GF-D8 (cell line): ENCODE measurements at regions not wholly inside any gene's neighbourhood (a gene's known extent, or its start where the extent isn't known, plus 50 kb on each side); places are given as distances from the start of the nearest gene placed in this dataset.
"Not testable (repeated sequence)": the region's sequence is repeated elsewhere in the genome, so short reads cannot be mapped to it uniquely, and the experiment has no call there.

Source experiments
- DNase-seq: peaks from one replicate; lab custom pipeline; 2025; lab: John Stamatoyannopoulos, UW

GRCh38 chr2:131639001-131639620 is 111.4 kb downstream of the CCDC74A start:
- not testable (repeated sequence) for DNase-seq

- no peak for DNase-seq
Measured at GRCh38 chr2:131641414-131642206, 113.9 kb downstream of the CCDC74A start.

GRCh38 chr2:131643180-131643579 is 115.5 kb downstream of the CCDC74A start:
- not testable (repeated sequence) for DNase-seq

- no peak for DNase-seq
Measured at GRCh38 chr2:131645177-131645765, 117.6 kb downstream of the CCDC74A start.

GRCh38 chr2:131646220-131646619 is 118.5 kb downstream of the CCDC74A start:
- DNase-seq, result not testable (repeated sequence)

GRCh38 chr2:131646669-131647297 is 119.1 kb downstream of the CCDC74A start:
- DNase-seq, result no peak

GRCh38 chr2:131648565-131648964 is 120.9 kb downstream of the CCDC74A start:
- not testable (repeated sequence) for DNase-seq

- not testable (repeated sequence) for DNase-seq
Measured at GRCh38 chr2:131652246-131652645, 124.6 kb downstream of the CCDC74A start.

- not testable (repeated sequence) for DNase-seq
Measured at GRCh38 chr2:131654107-131654506, 126.4 kb downstream of the CCDC74A start.

- no peak for DNase-seq
Measured at GRCh38 chr2:131656816-131657633, 129.3 kb downstream of the CCDC74A start.

- DNase-seq, result no peak
Measured at GRCh38 chr2:131657895-131658768, 130.4 kb downstream of the CCDC74A start.

- DNase-seq, result no peak
Measured at GRCh38 chr2:131658769-131659131, 131.1 kb downstream of the CCDC74A start.

- no peak for DNase-seq
Measured at GRCh38 chr2:131659168-131659572, 131.5 kb downstream of the CCDC74A start.

GRCh38 chr2:131661101-131661782 is 133.6 kb downstream of the CCDC74A start:
- not testable (repeated sequence) for DNase-seq

- DNase-seq, result not testable (repeated sequence)
Measured at GRCh38 chr2:131661884-131662535, 134.3 kb downstream of the CCDC74A start.

GRCh38 chr2:131663501-131663900 is 135.8 kb downstream of the CCDC74A start:
- not testable (repeated sequence) for DNase-seq

- not testable (repeated sequence) for DNase-seq
Measured at GRCh38 chr2:131665716-131666115, 138.0 kb downstream of the CCDC74A start.

GRCh38 chr2:131668794-131669540 is 141.3 kb downstream of the CCDC74A start:
- DNase-seq, result not testable (repeated sequence)
